ENCODE measurements at regions not wholly inside any gene's neighbourhood (a gene's known extent, or its start where the extent isn't known, plus 50 kb on each side); places are given as distances from the start of the nearest gene placed in this dataset.

DNA sequence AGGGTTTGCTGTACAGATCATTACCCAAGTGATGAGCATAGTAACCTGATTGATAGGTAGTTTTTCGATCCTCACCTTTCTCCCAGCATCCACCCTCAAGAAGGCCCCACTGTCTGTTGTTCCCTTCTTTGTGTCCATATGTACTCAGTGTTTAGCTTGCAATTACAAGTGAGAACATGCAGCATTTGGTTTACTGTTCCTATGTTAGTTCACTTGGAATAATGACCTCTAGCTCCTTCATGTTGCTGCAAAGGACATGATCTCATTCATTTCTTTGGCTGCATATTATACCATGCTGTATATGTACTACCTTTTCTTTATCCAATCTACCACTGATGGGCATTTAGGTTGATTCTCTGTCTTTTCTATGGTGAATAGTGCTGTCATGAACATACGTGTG, 181.6 kb upstream of the FOXG1 start:
- Histone ChIP-seq H3K36me3 (no peaks in the 10 kb centered on the region), H3K9me3 (peaks cover 2% of the 10 kb centered on the region), H3K4me3 (no peak overlapping the region), H3K27ac (no peak overlapping the region), H3K4me1 (no peaks in the 10 kb centered on the region), H3K27me3 (ENCODE audit: low read depth) (no peaks in the 10 kb centered on the region)
- ATAC-seq, result no peak
- intact Hi-C loops (cut with DNase I), result no loop called here
- DNase-seq, result no peak
- TF ChIP-seq, protein P1, sequence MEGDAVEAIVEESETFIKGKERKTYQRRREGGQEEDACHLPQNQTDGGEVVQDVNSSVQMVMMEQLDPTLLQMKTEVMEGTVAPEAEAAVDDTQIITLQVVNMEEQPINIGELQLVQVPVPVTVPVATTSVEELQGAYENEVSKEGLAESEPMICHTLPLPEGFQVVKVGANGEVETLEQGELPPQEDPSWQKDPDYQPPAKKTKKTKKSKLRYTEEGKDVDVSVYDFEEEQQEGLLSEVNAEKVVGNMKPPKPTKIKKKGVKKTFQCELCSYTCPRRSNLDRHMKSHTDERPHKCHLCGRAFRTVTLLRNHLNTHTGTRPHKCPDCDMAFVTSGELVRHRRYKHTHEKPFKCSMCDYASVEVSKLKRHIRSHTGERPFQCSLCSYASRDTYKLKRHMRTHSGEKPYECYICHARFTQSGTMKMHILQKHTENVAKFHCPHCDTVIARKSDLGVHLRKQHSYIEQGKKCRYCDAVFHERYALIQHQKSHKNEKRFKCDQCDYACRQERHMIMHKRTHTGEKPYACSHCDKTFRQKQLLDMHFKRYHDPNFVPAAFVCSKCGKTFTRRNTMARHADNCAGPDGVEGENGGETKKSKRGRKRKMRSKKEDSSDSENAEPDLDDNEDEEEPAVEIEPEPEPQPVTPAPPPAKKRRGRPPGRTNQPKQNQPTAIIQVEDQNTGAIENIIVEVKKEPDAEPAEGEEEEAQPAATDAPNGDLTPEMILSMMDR (IDR thresholded peaks at IDR 0.05), result no peak

DNA sequence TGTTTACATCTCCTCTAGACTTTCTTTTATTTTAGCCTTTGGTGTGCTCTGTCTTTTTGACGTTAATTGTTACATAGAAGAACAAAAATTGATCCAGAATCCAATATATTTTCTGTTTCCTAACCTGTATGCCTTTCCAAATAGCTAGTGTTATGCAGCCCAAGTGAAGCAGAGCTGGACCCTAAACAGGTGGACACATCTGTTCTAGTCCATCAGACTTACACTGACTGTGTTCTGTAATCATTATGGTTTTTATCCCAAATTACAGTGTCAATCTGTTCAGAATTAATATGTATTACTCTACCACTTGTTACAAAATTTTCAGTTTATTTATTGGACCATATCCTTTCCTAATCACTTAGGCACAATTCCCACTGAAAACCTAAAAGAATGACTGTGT, 176.8 kb upstream of the FOXG1 start:
- Histone ChIP-seq H3K4me1 (no peaks in the 10 kb centered on the region), H3K27ac (no peak overlapping the region), H3K36me3 (no peaks in the 10 kb centered on the region), H3K27me3 (ENCODE audit: low read depth) (no peaks in the 10 kb centered on the region), H3K4me3 (no peak overlapping the region), H3K9me3 (peaks cover 2% of the 10 kb centered on the region)
- ATAC-seq (no peak), DNase-seq (no peak)
- intact Hi-C loops (cut with DNase I), result no loop called here
- TF ChIP-seq, protein P1 (IDR thresholded peaks at IDR 0.05), result no peak

DNA sequence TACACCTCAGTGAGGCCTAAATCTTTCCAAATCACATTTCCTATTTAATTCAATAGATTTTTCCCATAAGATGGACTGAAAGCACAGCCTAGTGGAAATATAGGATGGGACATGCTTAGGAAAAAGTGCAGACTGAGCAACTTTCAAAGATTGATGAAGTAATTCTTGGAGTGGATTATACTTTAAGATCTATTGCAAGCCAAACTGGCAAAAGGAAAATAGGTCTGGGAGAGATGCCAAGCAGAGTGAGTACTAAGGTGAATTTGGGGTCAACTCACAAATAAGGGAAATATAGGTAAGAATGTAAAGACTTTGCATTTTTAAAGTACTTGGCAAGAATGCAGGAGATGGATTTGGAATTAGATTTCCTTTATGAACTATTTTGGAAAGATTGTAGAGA, 170.2 kb upstream of the FOXG1 start:
- H3K4me1 ChIP-seq, result no peaks in the 10 kb centered on the region
- H3K27ac ChIP-seq, result no peak overlapping the region
- intact Hi-C loops (cut with DNase I), result no loop called here
- H3K9me3 ChIP-seq, result no peaks in the 10 kb centered on the region
- TF ChIP-seq, protein P1 (IDR thresholded peaks at IDR 0.05), result no peak
- H3K27me3 ChIP-seq (ENCODE audit: low read depth), result no peaks in the 10 kb centered on the region
- no peak for ATAC-seq
- H3K36me3 ChIP-seq, result no peaks in the 10 kb centered on the region
- H3K4me3 ChIP-seq, result no peak overlapping the region
- DNase-seq, result no peak

DNA sequence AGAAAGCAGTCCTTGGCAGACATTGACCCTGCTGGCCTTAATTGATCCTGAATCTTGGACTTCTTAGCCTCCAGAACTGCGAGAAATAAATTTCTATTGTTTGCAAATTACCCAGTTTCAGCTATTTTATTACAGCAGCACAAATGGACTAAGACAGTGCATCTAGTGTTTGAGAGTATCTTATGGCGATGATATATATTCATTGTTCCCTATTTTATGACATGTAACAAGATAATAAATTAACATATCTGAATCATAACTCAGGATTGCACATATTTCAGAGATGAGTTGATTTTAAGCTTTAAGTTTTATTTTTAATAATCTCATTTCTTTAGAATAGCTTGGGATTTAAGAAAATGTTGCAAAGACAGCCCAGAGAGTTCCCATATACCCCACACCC, 167.4 kb upstream of the FOXG1 start:
- Histone ChIP-seq H3K4me1 (no peaks in the 10 kb centered on the region), H3K27ac (no peak overlapping the region), H3K9me3 (no peaks in the 10 kb centered on the region), H3K4me3 (no peak overlapping the region), H3K36me3 (no peaks in the 10 kb centered on the region), H3K27me3 (ENCODE audit: low read depth) (no peaks in the 10 kb centered on the region)
- DNase-seq (no peak), ATAC-seq (no peak)
- TF ChIP-seq, protein P1 (IDR thresholded peaks at IDR 0.05), result no peak
- intact Hi-C loops (cut with DNase I), result no loop called here

DNA sequence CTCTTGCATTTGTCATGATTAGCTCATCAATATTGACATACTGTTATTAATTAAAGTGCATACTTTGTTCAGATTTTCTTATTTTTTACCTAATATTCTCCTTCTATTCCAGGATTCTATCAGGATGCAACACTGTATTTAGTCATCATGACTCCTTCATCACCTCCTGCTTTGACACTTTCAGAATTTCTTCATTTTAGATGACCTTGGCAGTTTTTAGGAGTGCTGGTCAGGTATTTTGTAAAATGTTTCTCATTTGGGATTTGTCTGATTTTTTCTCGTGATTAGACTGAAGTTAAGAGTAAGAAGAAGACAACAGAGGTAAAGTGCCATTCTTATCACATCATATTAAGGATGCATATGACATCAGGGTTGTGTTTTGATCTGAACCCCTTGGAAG, 167.0 kb upstream of the FOXG1 start:
- DNase-seq (no peak), ATAC-seq (no peak)
- H3K36me3 ChIP-seq, result no peaks in the 10 kb centered on the region
- no peak overlapping the region for H3K4me3 ChIP-seq
- TF ChIP-seq, protein P1 (IDR thresholded peaks at IDR 0.05), result no peak
- no peaks in the 10 kb centered on the region for H3K4me1 ChIP-seq
- H3K27me3 ChIP-seq (ENCODE audit: low read depth), result no peaks in the 10 kb centered on the region
- intact Hi-C loops (cut with DNase I), result no loop called here
- no peak overlapping the region for H3K27ac ChIP-seq
- H3K9me3 ChIP-seq, result no peaks in the 10 kb centered on the region

DNA sequence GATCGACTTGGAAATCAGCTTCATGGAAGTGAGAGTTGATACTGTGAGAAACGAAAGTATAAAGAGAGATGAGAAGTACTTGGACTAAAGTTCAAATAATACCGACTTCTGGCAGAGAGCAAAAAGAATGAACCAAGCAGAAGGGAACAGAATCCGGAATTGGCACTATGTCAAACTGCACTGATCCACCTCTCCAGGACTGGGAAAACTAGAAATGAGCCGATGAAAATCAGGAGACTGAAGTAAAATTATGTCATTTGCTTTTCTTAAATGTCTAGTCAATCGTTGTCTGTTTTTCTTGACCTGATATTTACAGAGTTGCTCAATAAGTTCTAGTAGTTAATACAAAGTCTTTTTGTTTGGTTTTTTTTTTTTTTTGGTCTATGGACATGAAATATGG, 163.0 kb upstream of the FOXG1 start:
- TF ChIP-seq, protein P1 (IDR thresholded peaks at IDR 0.05), result no peak
- H3K27me3 ChIP-seq (ENCODE audit: low read depth), result no peaks in the 10 kb centered on the region
- H3K4me1 ChIP-seq, result no peaks in the 10 kb centered on the region
- DNase-seq, result no peak
- no peak for ATAC-seq
- H3K9me3 ChIP-seq, result no peaks in the 10 kb centered on the region
- H3K27ac ChIP-seq, result no peak overlapping the region
- H3K36me3 ChIP-seq, result no peaks in the 10 kb centered on the region
- intact Hi-C loops (cut with DNase I), result no loop called here
- H3K4me3 ChIP-seq, result no peak overlapping the region
